ENCODE measurements at regions not wholly inside any gene's neighbourhood (a gene's known extent, or its start where the extent isn't known, plus 50 kb on each side); places are given as distances from the start of the nearest gene placed in this dataset.

GRCh38 chr15:62745621-62746225 is 296.8 kb upstream of the TPM1 start:
- no peak overlapping the region for H2AFZ ChIP-seq
- TF ChIP-seq CTCF (IDR thresholded peaks at IDR 0.05; ENCODE audit: poor library complexity) (no peak), EZH2phosphoT487 (IDR thresholded peaks at IDR 0.05; ENCODE audit: low read depth, severe bottlenecking, unreplicated experiment) (no peak), EZH2 (IDR thresholded peaks at IDR 0.05; ENCODE audit: borderline replicate concordance) (no peak)
- H3K27me3 ChIP-seq: no peaks in the 10 kb centered on the region
- no peaks in the 10 kb centered on the region for H4K20me1 ChIP-seq (ENCODE audit: insufficient read depth, poor library complexity, severe bottlenecking)
- H3K27ac ChIP-seq: peak overlapping the region; percentile 50
- H3K9me2 ChIP-seq (replicated peaks; ENCODE audit: insufficient read depth): no peaks in the 10 kb centered on the region
- H3K36me3 ChIP-seq (replicated peaks; ENCODE audit: insufficient read depth, low read depth): no peaks in the 10 kb centered on the region
- no peak overlapping the region for H3K4me3 ChIP-seq
- no peaks in the 10 kb centered on the region for H3K9me3 ChIP-seq (ENCODE audit: low read depth)
- no peaks in the 10 kb centered on the region for H3K79me2 ChIP-seq
- H3K4me1 ChIP-seq (ENCODE audit: insufficient read depth): peaks cover 3% of the 10 kb centered on the region
- H3K4me2 ChIP-seq: no peak overlapping the region
- WGBS (ENCODE audit: low lambda C conversion rate, missing lambda C conversion rate): 74% methylated on average over 8 of the region's 8 CpGs
- peak; percentile 30 for DNase-seq (ENCODE audit: low spot score)

- H3K9me3 ChIP-seq (ENCODE audit: low read depth): no peaks in the 10 kb centered on the region
- no peaks in the 10 kb centered on the region for H4K20me1 ChIP-seq (ENCODE audit: insufficient read depth, poor library complexity, severe bottlenecking)
- H3K4me2 ChIP-seq: no peak overlapping the region
- H3K4me1 ChIP-seq (ENCODE audit: insufficient read depth): no peaks in the 10 kb centered on the region
- 77% methylated on average over 5 of the region's 5 CpGs for WGBS (ENCODE audit: low lambda C conversion rate, missing lambda C conversion rate)
- no peaks in the 10 kb centered on the region for H3K27me3 ChIP-seq
- no peak overlapping the region for H3K27ac ChIP-seq
- no peaks in the 10 kb centered on the region for H3K9me2 ChIP-seq (replicated peaks; ENCODE audit: insufficient read depth)
- H3K79me2 ChIP-seq: no peaks in the 10 kb centered on the region
- H3K36me3 ChIP-seq (replicated peaks; ENCODE audit: insufficient read depth, low read depth): no peaks in the 10 kb centered on the region
- H2AFZ ChIP-seq: no peak overlapping the region
- TF ChIP-seq CTCF (IDR thresholded peaks at IDR 0.05; ENCODE audit: poor library complexity) (no peak), EZH2 (IDR thresholded peaks at IDR 0.05; ENCODE audit: borderline replicate concordance) (no peak), EZH2phosphoT487 (IDR thresholded peaks at IDR 0.05; ENCODE audit: low read depth, severe bottlenecking, unreplicated experiment) (no peak)
- DNase-seq (ENCODE audit: low spot score): no peak
- no peak overlapping the region for H3K4me3 ChIP-seq
These were observed 294.4 kb upstream of the TPM1 start for GRCh38 chr15:62748196-62748595.

- H3K4me1 ChIP-seq (ENCODE audit: insufficient read depth): no peaks in the 10 kb centered on the region
- H3K27me3 ChIP-seq: no peaks in the 10 kb centered on the region
- no peak for DNase-seq (ENCODE audit: low spot score)
- no peaks in the 10 kb centered on the region for H3K9me3 ChIP-seq (ENCODE audit: low read depth)
- no peaks in the 10 kb centered on the region for H3K9me2 ChIP-seq (replicated peaks; ENCODE audit: insufficient read depth)
- no peak overlapping the region for H3K27ac ChIP-seq
- no peak overlapping the region for H3K4me2 ChIP-seq
- TF ChIP-seq EZH2phosphoT487 (IDR thresholded peaks at IDR 0.05; ENCODE audit: low read depth, severe bottlenecking, unreplicated experiment): no peak
- TF ChIP-seq CTCF (IDR thresholded peaks at IDR 0.05; ENCODE audit: poor library complexity): no peak
- no peak for TF ChIP-seq EZH2 (IDR thresholded peaks at IDR 0.05; ENCODE audit: borderline replicate concordance)
- H3K4me3 ChIP-seq: no peak overlapping the region
- no peak overlapping the region for H2AFZ ChIP-seq
- no peaks in the 10 kb centered on the region for H3K36me3 ChIP-seq (replicated peaks; ENCODE audit: insufficient read depth, low read depth)
- H4K20me1 ChIP-seq (ENCODE audit: insufficient read depth, poor library complexity, severe bottlenecking): no peaks in the 10 kb centered on the region
- H3K79me2 ChIP-seq: no peaks in the 10 kb centered on the region
- WGBS (ENCODE audit: low lambda C conversion rate, missing lambda C conversion rate): 94% methylated on average over 5 of the region's 5 CpGs
These were observed 293.3 kb upstream of the TPM1 start for GRCh38 chr15:62749036-62749815.
